ENCODE measurements at regions not wholly inside any gene's neighbourhood (a gene's known extent, or its start where the extent isn't known, plus 50 kb on each side); places are given as distances from the start of the nearest gene placed in this dataset.

DNA sequence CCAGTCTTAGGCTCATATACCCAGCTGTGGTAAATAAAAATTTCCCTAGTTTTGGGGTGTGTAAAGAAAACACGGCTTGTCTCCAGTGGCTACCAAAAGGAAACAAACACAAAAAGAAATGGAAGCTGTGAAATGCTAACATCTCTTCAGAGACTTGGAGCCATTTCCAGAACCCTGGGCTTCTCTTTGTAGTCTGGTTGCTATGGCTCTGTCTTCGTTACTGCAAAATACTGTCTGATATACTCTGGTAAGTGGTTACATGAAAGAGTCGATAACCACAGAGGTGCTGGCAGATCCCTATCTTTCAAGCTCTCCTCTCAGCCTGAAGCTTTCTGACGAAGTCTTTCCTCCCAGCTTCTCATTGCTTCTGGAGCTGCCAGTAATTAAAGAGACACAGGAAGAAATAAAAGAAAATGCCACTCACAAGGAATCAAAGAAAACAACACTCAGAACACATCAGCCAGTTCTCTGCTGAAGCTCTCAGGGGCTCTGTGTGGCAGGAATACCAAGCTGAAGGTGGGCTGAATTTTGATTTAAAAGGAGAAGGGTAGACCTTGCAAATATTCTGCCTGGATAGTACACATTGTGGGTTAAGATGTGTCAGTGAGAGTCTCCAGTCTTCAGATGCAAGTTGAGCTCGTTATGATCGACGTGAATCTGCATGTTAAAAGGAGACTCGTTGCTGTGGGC is 107.6 kb upstream of the FAM9C start:
- Histone ChIP-seq H3K4me1 (ENCODE audit: control insufficient read depth, insufficient read depth, low read length) (peaks cover 2% of the 10 kb centered on the region), H3K27ac (ENCODE audit: low read length) (no peak overlapping the region), H3K36me3 (ENCODE audit: control insufficient read depth, insufficient read depth, low read length) (no peaks in the 10 kb centered on the region), H3K9me3 (ENCODE audit: control insufficient read depth, low read depth, low read length) (peaks cover 11% of the 10 kb centered on the region), H3K4me3 (ENCODE audit: low read length) (no peak overlapping the region), H3K27me3 (ENCODE audit: control insufficient read depth, insufficient read depth, low read length) (no peaks in the 10 kb centered on the region)
- peak; percentile 24 to 43 for DNase-seq
- no CpG with 5 or more reads among the region's 8 CpGs for WGBS (ENCODE audit: insufficient coverage, low lambda C conversion rate)

DNA sequence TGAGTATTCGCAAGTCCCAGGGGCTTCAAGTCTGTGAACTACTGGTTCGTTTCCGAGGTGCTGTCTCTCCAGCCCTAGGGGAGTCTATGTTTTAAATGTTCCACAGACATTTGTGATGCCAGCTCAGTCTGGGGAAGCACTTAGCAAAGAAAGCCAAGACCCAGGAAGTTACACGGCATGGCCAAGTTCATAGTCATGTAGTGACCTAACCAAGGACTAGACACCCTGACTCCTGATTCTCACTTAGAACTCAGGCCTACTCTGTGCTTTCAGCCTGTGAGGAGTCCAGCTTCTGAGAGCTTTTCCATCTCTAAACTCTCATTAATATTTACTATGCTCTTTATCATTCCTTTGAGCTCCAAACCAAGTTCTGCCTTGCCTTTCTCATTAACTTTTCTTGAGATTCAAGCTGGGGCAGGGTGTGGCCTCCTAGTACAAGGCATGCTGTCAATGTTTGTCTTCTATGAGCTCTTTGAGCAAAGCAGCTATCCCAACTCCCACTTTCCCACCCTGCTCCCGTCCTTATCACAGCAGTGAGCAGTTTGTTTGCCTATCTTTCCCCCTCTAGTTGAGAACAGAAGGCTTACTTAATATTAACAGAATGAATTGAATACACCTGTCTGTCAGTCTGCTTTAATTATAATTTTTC is 105.4 kb upstream of the FAM9C start:
- peaks cover 15% of the 10 kb centered on the region for H3K9me3 ChIP-seq (ENCODE audit: control insufficient read depth, low read depth, low read length)
- H3K36me3 ChIP-seq (ENCODE audit: control insufficient read depth, insufficient read depth, low read length), result no peaks in the 10 kb centered on the region
- H3K4me3 ChIP-seq (ENCODE audit: low read length), result no peak overlapping the region
- no CpG with 5 or more reads among the region's 5 CpGs for WGBS (ENCODE audit: insufficient coverage, low lambda C conversion rate)
- peaks cover 2% of the 10 kb centered on the region for H3K4me1 ChIP-seq (ENCODE audit: control insufficient read depth, insufficient read depth, low read length)
- peak in 1 of 2 donors; percentile 65 for DNase-seq
- H3K27ac ChIP-seq (ENCODE audit: low read length), result peak overlapping the region; percentile 12
- H3K27me3 ChIP-seq (ENCODE audit: control insufficient read depth, insufficient read depth, low read length), result no peaks in the 10 kb centered on the region

DNA sequence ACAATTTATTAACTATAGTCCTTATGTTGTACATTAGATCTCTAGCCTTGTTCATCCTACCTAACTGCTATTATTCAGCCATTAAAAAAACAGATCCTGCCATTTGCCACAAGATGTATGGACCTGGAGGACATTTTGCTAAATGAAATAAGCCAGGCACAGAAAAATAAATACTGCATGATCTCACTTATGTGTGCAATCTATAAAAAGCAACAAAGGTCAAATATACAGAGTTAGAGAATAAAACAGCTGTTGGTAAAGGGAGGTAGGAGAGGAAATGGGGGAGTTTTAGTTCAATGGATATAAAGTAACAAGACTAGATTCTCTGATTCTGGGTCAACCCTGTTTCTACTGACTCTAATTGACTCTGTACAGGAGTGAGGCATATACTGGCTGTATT is 103.3 kb upstream of the FAM9C start:
- no peaks in the 10 kb centered on the region for H3K27me3 ChIP-seq (ENCODE audit: control insufficient read depth, insufficient read depth, low read length)
- no peak for DNase-seq
- H3K4me1 ChIP-seq (ENCODE audit: control insufficient read depth, insufficient read depth, low read length), result peaks cover 5% of the 10 kb centered on the region
- peaks cover 10% of the 10 kb centered on the region for H3K9me3 ChIP-seq (ENCODE audit: control insufficient read depth, low read depth, low read length)
- H3K36me3 ChIP-seq (ENCODE audit: control insufficient read depth, insufficient read depth, low read length), result no peaks in the 10 kb centered on the region
- H3K27ac ChIP-seq (ENCODE audit: low read length), result no peak overlapping the region
- no peak overlapping the region for H3K4me3 ChIP-seq (ENCODE audit: low read length)

DNA sequence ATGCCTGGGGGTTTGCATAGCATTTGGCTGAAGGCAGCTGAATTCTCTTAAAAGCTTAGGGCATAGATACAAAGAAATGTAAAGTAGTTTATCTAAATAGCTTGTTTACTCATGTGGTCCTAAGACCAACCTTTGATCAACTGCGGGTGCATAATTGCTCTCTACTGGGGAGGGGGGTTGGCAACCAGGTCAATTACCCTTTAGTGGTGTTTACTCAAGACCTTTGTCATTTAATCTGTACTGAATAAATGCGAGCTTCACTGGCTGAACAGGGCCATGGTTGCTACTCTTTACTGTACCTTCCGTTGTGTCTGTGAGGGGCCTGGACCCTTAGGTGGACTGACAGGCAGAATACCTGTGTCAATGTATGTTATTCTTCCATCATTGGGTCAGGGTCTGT is 102.7 kb upstream of the FAM9C start:
- Histone ChIP-seq H3K27ac (ENCODE audit: low read length) (no peak overlapping the region), H3K27me3 (ENCODE audit: control insufficient read depth, insufficient read depth, low read length) (no peaks in the 10 kb centered on the region), H3K4me3 (ENCODE audit: low read length) (no peak overlapping the region), H3K9me3 (ENCODE audit: control insufficient read depth, low read depth, low read length) (peaks cover 10% of the 10 kb centered on the region), H3K36me3 (ENCODE audit: control insufficient read depth, insufficient read depth, low read length) (no peaks in the 10 kb centered on the region), H3K4me1 (ENCODE audit: control insufficient read depth, insufficient read depth, low read length) (peaks cover 5% of the 10 kb centered on the region)
- WGBS (ENCODE audit: insufficient coverage, low lambda C conversion rate), result no CpG with 5 or more reads among the region's 3 CpGs
- no peak for DNase-seq

DNA sequence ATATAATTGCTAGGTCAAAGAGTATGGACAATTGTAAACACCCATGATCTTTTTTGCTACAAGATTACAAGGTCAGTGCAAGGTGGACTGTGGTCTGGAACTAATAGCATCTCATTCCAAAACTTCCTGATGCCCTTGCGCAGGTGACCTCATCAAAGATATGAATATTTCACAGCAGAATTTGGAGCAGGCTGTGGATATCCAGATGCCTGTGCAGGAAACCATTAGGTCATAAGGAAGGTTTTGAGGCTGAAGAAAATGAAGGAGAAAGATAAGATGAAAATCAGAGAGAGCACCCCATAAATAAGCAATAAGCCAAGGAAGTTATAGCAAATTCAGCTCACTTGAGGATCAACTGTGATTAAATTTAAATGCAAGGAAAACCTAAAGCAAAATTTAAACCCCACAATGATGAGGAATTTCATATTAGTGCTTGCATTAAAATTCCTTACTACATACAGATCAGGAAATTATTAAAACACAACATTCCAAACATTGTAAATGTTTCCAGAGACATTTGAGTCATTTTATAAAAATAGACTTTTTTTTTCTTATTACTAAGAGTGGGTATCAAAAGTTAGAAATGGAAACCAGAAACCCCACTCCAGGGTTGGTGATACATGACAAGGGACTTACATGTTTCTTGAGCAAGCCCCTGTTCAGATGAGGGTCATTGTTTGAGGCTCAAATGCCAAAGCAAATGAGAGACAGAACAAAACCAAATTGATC is 100.7 kb upstream of the FAM9C start:
- Histone ChIP-seq H3K27me3 (ENCODE audit: control insufficient read depth, insufficient read depth, low read length) (no peaks in the 10 kb centered on the region), H3K36me3 (ENCODE audit: control insufficient read depth, insufficient read depth, low read length) (no peaks in the 10 kb centered on the region), H3K9me3 (ENCODE audit: control insufficient read depth, low read depth, low read length) (peaks cover 11% of the 10 kb centered on the region), H3K27ac (ENCODE audit: low read length) (no peak overlapping the region), H3K4me3 (ENCODE audit: low read length) (no peak overlapping the region), H3K4me1 (ENCODE audit: control insufficient read depth, insufficient read depth, low read length) (peaks cover 5% of the 10 kb centered on the region)
- no peak for DNase-seq
- no CpG with 5 or more reads among the region's 1 CpG for WGBS (ENCODE audit: insufficient coverage, low lambda C conversion rate)

DNA sequence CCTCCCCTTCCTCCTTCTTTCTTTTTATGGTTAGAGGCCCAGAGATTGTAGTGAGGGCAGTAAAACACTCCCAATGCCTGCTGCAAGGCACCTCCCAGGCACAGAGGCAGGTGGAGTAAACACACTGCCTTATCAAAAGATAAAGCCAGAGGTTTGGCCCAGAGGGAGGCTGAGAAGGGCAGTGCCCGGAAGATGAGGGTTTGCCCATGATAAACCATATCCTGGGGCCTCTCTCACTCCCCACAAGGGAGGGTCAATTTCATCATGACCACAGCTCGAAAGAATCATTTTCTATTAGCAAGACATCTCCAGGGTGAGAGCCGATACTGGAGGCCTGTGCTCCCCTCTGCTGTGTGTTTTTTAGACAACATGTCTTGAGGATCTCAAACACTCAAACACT is 98.5 kb upstream of the FAM9C start:
- no peaks in the 10 kb centered on the region for H3K27me3 ChIP-seq (ENCODE audit: control insufficient read depth, insufficient read depth, low read length)
- no CpG with 5 or more reads among the region's 3 CpGs for WGBS (ENCODE audit: insufficient coverage, low lambda C conversion rate)

DNA sequence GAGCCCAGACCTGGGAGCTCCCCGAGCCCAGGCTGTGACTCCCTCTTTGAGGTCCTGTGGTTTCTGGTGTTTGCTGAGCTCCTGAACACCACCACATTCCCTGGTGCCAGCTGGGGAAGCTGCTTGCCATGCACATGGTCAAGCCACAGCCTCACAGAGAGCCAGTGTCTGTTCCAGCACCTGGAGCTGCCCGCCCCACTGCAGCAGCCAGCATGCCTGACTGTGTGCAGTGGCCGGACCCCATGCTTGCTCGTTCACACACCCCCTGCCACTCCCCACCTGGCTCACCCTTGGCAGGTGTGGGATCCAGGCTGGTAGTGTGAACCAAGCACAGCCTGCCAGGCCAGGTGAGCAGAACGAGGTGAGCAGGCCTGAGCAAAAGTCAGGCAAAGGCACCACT is 95.6 kb upstream of the FAM9C start:
- no peak overlapping the region for H3K4me3 ChIP-seq (ENCODE audit: low read length)
- WGBS (ENCODE audit: insufficient coverage, low lambda C conversion rate), result no CpG with 5 or more reads among the region's 5 CpGs
- DNase-seq, result no peak
- H3K9me3 ChIP-seq (ENCODE audit: control insufficient read depth, low read depth, low read length), result peaks cover 18% of the 10 kb centered on the region
- no peaks in the 10 kb centered on the region for H3K27me3 ChIP-seq (ENCODE audit: control insufficient read depth, insufficient read depth, low read length)
- no peak overlapping the region for H3K27ac ChIP-seq (ENCODE audit: low read length)
- H3K4me1 ChIP-seq (ENCODE audit: control insufficient read depth, insufficient read depth, low read length), result peaks cover 3% of the 10 kb centered on the region
- no peaks in the 10 kb centered on the region for H3K36me3 ChIP-seq (ENCODE audit: control insufficient read depth, insufficient read depth, low read length)

More for the DNA sequence above, 98.5 kb upstream of the FAM9C start:
- H3K4me3 ChIP-seq (ENCODE audit: low read length), result no peak overlapping the region
- peaks cover 25% of the 10 kb centered on the region for H3K9me3 ChIP-seq (ENCODE audit: control insufficient read depth, low read depth, low read length)
- DNase-seq, result peak; percentile 56 to 85
- H3K27ac ChIP-seq (ENCODE audit: low read length), result peak overlapping the region; percentile 79
- peaks cover 3% of the 10 kb centered on the region for H3K4me1 ChIP-seq (ENCODE audit: control insufficient read depth, insufficient read depth, low read length)
- H3K36me3 ChIP-seq (ENCODE audit: control insufficient read depth, insufficient read depth, low read length), result no peaks in the 10 kb centered on the region

DNA sequence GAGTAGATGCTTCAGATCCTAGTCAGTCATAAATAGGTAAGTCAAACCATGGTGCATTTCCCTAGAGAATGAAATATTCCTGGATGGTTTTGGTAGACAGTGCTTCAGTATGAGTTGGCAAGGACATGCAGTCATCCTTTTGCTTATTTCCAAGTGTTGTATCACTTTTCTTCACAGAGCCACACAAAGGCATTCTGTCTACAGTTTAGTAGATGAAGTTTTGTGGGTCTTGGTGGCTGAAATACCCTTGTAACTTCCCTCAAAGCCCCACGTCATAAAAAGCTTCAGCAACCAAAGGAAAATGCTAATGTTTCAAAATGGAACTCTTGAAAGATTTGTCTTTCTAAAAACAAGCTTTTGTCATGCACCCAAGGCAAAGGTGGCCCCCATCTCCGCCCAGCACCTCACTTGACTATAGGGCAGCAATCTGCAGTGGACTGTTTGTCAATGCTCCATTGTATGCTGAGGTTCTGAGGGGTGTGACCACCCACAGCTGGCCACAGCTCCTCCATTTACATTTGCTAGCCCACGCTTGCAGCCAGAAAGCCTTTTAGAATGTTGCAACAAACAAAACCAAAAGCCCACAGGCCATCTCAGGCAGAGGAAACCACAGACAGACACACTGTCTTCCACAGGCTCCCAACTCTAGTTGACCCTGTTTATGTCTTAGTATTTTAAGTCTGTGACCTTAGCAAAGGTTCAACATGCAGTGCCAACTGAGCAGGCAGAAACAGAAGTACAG is 87.1 kb upstream of the FAM9C start:
- no peak overlapping the region for H3K27ac ChIP-seq (ENCODE audit: low read length)
- no peak for DNase-seq
- peaks cover 6% of the 10 kb centered on the region for H3K4me1 ChIP-seq (ENCODE audit: control insufficient read depth, insufficient read depth, low read length)
- H3K27me3 ChIP-seq (ENCODE audit: control insufficient read depth, insufficient read depth, low read length), result no peaks in the 10 kb centered on the region
- H3K36me3 ChIP-seq (ENCODE audit: control insufficient read depth, insufficient read depth, low read length), result no peaks in the 10 kb centered on the region
- no peaks in the 10 kb centered on the region for H3K9me3 ChIP-seq (ENCODE audit: control insufficient read depth, low read depth, low read length)
- no CpG with 5 or more reads among the region's 3 CpGs for WGBS (ENCODE audit: insufficient coverage, low lambda C conversion rate)
- H3K4me3 ChIP-seq (ENCODE audit: low read length), result no peak overlapping the region

DNA sequence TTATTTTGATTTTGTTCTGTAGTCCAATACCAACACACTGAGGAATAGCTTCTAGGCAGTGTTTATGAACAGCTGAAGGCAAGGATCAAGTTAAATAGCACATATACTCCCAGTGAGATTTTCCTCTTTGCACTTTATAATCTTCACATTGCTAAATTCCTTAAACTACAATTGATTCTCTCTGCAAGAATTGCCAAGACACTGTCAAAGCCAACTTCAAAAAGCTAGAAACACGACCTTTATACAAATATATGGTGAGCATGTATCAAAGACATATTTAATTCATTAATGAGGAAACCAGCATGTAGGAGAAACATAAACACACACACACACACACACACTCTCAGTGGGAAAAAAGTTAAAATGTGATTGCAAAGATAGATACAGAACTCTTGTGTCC is 86.4 kb upstream of the FAM9C start:
- Histone ChIP-seq H3K4me3 (ENCODE audit: low read length) (no peak overlapping the region), H3K27me3 (ENCODE audit: control insufficient read depth, insufficient read depth, low read length) (no peaks in the 10 kb centered on the region), H3K27ac (ENCODE audit: low read length) (no peak overlapping the region), H3K4me1 (ENCODE audit: control insufficient read depth, insufficient read depth, low read length) (peaks cover 11% of the 10 kb centered on the region), H3K36me3 (ENCODE audit: control insufficient read depth, insufficient read depth, low read length) (no peaks in the 10 kb centered on the region), H3K9me3 (ENCODE audit: control insufficient read depth, low read depth, low read length) (no peaks in the 10 kb centered on the region)
- WGBS (ENCODE audit: insufficient coverage, low lambda C conversion rate), result no CpG with 5 or more reads among the region's 1 CpG
- no peak for DNase-seq

DNA sequence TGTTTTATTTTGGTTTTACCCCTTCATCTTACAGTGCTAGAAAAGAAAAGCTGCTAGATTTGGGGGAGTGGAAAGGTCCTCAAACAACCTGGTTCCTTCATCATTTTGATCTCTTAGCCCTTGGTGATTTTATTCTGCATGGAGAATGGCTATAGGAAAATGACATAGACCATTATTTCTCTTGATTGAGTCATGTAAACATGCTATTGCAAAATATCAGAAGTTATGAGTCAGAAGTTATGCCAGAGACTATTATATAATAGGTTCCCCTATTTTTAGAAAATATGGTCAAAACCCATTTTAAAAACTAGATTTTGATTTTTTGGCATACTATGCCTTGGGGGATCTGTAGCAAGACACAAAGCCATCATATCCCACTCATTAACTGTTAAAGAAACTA is 83.7 kb upstream of the FAM9C start:
- H3K27me3 ChIP-seq (ENCODE audit: control insufficient read depth, insufficient read depth, low read length), result no peaks in the 10 kb centered on the region
- H3K4me3 ChIP-seq (ENCODE audit: low read length), result no peak overlapping the region
- no peak overlapping the region for H3K27ac ChIP-seq (ENCODE audit: low read length)
- H3K36me3 ChIP-seq (ENCODE audit: control insufficient read depth, insufficient read depth, low read length), result no peaks in the 10 kb centered on the region
- H3K4me1 ChIP-seq (ENCODE audit: control insufficient read depth, insufficient read depth, low read length), result peaks cover 21% of the 10 kb centered on the region
- no peak for DNase-seq
- no peaks in the 10 kb centered on the region for H3K9me3 ChIP-seq (ENCODE audit: control insufficient read depth, low read depth, low read length)
